Activated T-helper 2 cell treated with anti-CD3 and anti-CD28 coated beads, Interferon-gamma antibody, Interleukin-2, Interleukin-4, amounts not matched to agents 10 μg/mL and 5 μg/mL and 100 μg/mL, durations not matched to agents 14 hours and 24 hours and 36 hours (primary cell): ENCODE measurements at regions not wholly inside any gene's neighbourhood (a gene's known extent, or its start where the extent isn't known, plus 50 kb on each side); places are given as distances from the start of the nearest gene placed in this dataset.
"Not testable (repeated sequence)": the region's sequence is repeated elsewhere in the genome, so short reads cannot be mapped to it uniquely, and the experiment has no call there.

Experiments used
- DNase-seq: peaks from one replicate; pipeline ENCODE4 v3.0.0; 2021; ENCODE audit warnings: low spot score
- H3K27ac Mint-ChIP-seq: one replicate; pipeline ENCODE4 v1.8.0; 2021; ENCODE audit warnings: mixed read lengths
- H3K27me3 Mint-ChIP-seq: one replicate; pipeline ENCODE4 v1.8.0; 2021; ENCODE audit warnings: low read depth, mixed read lengths
- H3K36me3 Mint-ChIP-seq: one replicate; pipeline ENCODE4 v1.8.0; 2021; ENCODE audit warnings: low read depth, mixed read lengths
- H3K4me1 Mint-ChIP-seq: one replicate; pipeline ENCODE4 v1.8.0; 2021; ENCODE audit warnings: low read depth, mixed read lengths
- H3K4me3 Mint-ChIP-seq: one replicate; pipeline ENCODE4 v1.8.0; 2021; ENCODE audit warnings: low read depth, mild to moderate bottlenecking, moderate library complexity, mixed read lengths
- H3K9me3 Mint-ChIP-seq: one replicate; pipeline ENCODE4 v1.8.0; 2021; ENCODE audit warnings: mixed read lengths
- intact Hi-C: fragments of 100-400 bp; cut with micrococcal nuclease; formaldehyde crosslinking; loops from one replicate; pipeline ENCODE4 v1.15.1; 2023

DNA sequence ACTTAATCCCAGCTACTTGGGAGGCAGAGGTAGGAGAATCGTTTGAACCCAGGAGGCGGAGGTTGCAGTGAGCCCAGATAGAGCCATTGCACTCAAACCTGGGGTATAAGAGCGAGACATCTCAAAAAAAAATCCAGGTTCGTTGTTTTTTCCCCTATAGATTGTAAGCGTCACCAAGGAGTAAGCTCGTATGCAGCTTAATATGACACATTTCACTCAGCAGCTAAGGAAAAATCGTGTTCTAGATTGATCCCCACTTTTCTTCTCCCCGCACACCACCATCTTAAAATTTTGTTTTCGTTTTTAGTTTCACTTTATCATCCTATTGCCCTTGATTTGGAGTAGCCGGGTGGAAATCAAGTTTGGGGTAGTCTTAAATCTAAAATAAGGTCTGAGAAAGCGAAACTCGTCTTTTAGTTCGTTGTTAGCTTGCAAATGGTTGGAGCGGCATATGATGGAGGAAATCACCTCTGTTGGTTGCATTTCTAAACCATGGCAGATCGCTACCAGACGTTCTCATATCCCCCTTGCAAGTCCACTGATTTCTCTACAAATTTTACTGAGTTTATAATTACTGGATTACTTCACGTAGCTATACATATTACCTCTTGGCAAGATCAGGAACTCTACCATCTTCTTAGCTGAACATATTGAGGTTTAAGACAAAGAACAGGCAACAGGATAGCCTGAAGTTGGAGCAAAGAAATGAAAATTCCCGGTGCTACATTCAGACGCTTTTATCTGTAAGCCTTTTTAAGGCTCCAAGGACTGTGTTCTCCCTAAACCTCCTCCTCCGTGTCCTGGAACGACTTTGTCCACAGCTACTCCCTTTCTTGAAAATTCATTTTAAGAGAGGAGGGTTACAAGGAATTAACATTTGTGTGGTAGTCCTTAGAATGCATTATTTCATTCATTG is 91.1 kb upstream of the BTN3A2 start:
- peak; percentile 36 for DNase-seq
- Mint-ChIP-seq H3K27ac (no peak overlapping the region), H3K36me3 (no peaks in the 10 kb centered on the region), H3K4me3 (no peak overlapping the region), H3K4me1 (peaks cover 37% of the 10 kb centered on the region), H3K9me3 (no peaks in the 10 kb centered on the region), H3K27me3 (no peaks in the 10 kb centered on the region)
- intact Hi-C loops: loop anchor here (1.0 to 10.0 kb wide), 3 partner anchors 11 to 1621 kb away; a partner anchor contains a TSS

DNA sequence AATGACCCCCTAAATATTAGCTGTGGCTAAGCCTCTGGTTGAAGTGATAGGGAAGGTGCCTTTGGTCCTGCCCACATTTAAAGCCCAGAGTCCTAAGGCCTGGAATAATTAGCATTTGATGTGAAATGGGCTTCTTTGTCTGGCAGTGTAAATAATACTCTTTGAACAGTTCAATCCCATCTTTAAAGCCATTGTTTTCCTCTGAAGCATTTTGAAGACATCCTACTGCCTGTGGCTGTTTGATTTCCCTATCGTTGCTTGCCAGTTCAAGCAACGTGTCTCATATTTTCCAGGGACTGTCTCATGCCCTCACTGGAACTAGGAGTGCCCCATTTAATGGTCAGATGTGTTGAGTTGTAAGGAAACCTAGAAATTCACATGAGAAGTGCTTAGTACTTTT is 89.3 kb upstream of the BTN3A2 start:
- Mint-ChIP-seq H3K27me3 (no peaks in the 10 kb centered on the region), H3K4me1 (peaks cover 21% of the 10 kb centered on the region), H3K27ac (no peak overlapping the region), H3K36me3 (peaks cover 2% of the 10 kb centered on the region), H3K4me3 (no peak overlapping the region), H3K9me3 (no peaks in the 10 kb centered on the region)
- intact Hi-C loops: loop anchor here (10.0 kb wide), 1 partner anchor 1619 kb away; a partner anchor contains a TSS
- no peak for DNase-seq

DNA sequence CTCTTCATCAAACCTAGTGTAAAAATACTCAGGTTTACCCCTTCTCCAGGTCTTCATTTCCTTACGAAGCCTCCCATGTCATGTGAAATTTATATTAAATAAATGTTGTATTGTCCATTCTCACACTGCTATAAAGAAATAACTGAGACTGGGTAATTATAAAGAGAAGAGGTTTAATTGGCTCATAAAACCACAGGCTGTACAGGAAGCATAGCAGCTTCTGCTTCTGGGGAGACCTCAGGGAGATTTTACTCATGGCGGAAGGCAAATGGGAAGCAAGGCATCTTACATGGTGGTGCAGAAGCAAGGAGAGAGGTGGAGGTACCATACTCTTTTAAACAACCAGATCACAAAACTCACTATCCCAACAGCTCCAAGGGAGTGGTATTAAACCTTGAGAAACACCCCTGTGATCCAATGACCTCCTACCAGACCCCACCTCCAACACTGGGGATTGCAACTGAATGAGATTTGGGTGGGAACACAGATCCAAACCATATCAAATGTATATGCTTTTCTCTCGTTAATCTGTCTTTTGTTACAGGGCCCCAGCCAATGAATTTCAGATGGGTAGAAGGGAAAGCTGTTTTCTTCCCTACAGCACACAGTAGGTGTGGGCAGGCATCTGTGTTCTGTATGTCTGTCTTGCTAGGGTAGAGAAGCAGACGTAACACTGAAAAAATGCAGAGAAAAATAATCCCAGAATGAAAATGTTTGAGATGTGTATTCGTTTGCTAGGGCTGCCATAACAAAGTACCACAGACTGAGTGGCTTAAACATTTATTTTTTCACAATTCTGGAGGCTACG is 88.0 kb upstream of the BTN3A2 start:
- intact Hi-C loops: loop anchor here (10.0 kb wide), 1 partner anchor 1618 kb away; a partner anchor contains a TSS
- H3K9me3 Mint-ChIP-seq: no peaks in the 10 kb centered on the region
- no peaks in the 10 kb centered on the region for H3K27me3 Mint-ChIP-seq
- H3K27ac Mint-ChIP-seq: no peak overlapping the region
- peaks cover 20% of the 10 kb centered on the region for H3K4me1 Mint-ChIP-seq
- no peak for DNase-seq
- H3K36me3 Mint-ChIP-seq: peaks cover 8% of the 10 kb centered on the region
- no peak overlapping the region for H3K4me3 Mint-ChIP-seq

DNA sequence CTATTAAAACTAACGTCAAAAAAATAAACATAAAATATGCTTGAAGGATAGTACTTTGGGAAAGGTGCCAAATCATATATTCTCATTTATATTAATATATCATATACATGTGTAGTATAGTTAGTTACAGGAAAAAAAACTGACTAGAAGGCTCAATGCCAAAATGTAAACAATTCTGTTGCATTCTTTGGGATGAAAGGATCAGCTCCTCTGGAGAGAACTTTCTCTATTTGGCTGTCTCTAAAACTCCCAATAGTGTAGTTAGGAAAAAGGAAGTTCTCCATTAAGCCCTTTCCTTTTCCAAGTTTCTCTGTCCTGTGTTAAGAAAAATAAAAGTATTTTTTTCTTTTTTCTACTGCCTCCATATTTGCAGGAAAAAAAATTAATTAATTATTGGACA is 86.5 kb upstream of the BTN3A2 start:
- H3K9me3 Mint-ChIP-seq: no peaks in the 10 kb centered on the region
- intact Hi-C loops: loop anchor here (10.0 kb wide), 1 partner anchor 1616 kb away; a partner anchor contains a TSS
- peaks cover 28% of the 10 kb centered on the region for H3K4me1 Mint-ChIP-seq
- H3K4me3 Mint-ChIP-seq: no peak overlapping the region
- no peak overlapping the region for H3K27ac Mint-ChIP-seq
- no peak for DNase-seq
- no peaks in the 10 kb centered on the region for H3K27me3 Mint-ChIP-seq
- peaks cover 8% of the 10 kb centered on the region for H3K36me3 Mint-ChIP-seq

DNA sequence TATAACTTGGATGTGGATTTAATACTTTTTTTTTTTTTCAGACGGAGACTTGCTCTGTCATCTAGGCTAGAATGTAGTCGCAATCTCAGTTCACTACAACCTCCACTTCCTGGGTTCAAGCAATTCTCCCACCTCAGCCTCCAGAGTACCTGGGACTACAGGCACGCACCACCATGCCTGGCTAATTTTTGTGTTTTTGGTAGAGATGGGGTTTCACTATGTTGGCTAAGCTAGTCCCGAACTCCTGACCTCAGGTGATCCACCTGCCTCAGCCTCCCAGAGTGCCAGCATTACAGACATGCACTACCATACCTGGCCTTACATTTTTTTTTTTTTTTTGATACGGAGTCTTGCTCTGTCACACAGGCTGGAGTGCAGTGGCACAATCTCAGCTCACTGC is 85.6 kb upstream of the BTN3A2 start:
- not testable (repeated sequence) for H3K9me3 Mint-ChIP-seq, H3K4me3 Mint-ChIP-seq, H3K27me3 Mint-ChIP-seq, DNase-seq, H3K36me3 Mint-ChIP-seq, H3K27ac Mint-ChIP-seq
- intact Hi-C loops: loop anchor here (10.0 kb wide), 1 partner anchor 1615 kb away; a partner anchor contains a TSS
- peaks cover 29% of the 10 kb centered on the region for H3K4me1 Mint-ChIP-seq

DNA sequence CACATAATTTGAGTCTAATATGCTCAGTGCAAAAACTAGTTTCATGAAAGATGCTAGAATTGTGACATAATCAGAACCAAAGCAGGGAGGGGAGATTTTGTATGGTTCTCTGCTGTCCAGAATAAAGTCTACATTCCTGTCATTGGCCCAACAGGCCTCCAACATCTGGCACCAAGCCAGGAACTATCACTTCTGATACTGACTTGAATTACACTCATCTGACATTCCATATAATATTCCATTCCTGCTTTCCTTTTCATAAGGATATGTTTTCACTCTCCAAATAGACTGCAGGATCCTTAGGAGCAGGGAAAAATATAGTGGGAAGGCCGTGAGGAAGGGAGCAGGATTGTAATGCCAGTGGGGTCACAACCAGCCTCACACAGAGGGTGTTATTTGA is 84.6 kb upstream of the BTN3A2 start:
- no peak for DNase-seq
- intact Hi-C loops: loop anchor here (10.0 kb wide), 1 partner anchor 106 kb away; no protein-coding TSS in a partner anchor
- H3K9me3 Mint-ChIP-seq: no peaks in the 10 kb centered on the region
- H3K36me3 Mint-ChIP-seq: peaks cover 8% of the 10 kb centered on the region
- H3K27me3 Mint-ChIP-seq: no peaks in the 10 kb centered on the region
- H3K4me1 Mint-ChIP-seq: peaks cover 34% of the 10 kb centered on the region
- no peak overlapping the region for H3K27ac Mint-ChIP-seq
- no peak overlapping the region for H3K4me3 Mint-ChIP-seq

DNA sequence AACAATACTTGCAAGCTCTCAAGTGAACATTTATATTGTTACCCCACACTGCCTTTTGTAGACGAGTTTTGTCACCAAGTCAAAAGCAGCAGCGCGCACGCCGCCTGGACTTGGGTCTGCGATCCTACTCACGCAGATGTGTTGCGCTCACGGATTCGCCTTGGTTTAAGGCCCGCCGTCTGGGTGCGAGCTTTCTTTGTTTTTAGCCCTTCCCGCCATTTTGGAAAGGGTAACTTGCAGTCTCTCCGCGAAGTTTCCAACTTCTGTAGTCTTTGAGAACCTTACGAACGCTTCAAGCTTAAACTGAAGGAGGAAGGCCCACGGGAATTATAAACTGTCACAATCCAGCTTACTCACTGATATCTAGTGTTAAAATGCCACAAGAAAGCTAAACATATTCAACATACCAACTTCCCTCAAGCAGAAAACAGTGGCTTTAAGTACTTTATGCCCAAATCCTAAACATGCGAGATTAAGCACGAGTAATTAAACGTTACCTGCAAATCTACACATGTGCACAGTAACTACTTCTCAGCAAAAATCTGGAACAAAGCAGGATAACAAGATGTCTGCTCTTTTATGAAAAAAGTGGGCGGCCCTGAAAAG is 80.4 kb upstream of the BTN3A2 start:
- DNase-seq: peak; percentile 47
- peak overlapping the region; percentile 88 for H3K4me3 Mint-ChIP-seq
- H3K36me3 Mint-ChIP-seq: peaks cover 13% of the 10 kb centered on the region
- H3K4me1 Mint-ChIP-seq: peaks cover 33% of the 10 kb centered on the region
- H3K9me3 Mint-ChIP-seq: peaks cover 9% of the 10 kb centered on the region
- intact Hi-C loops: loop anchor here (1.0 to 10.0 kb wide), 7 partner anchors 11 to 1473 kb away; a partner anchor contains a TSS
- H3K27me3 Mint-ChIP-seq: peaks cover 2% of the 10 kb centered on the region
- H3K27ac Mint-ChIP-seq: peak overlapping the region; percentile 95

DNA sequence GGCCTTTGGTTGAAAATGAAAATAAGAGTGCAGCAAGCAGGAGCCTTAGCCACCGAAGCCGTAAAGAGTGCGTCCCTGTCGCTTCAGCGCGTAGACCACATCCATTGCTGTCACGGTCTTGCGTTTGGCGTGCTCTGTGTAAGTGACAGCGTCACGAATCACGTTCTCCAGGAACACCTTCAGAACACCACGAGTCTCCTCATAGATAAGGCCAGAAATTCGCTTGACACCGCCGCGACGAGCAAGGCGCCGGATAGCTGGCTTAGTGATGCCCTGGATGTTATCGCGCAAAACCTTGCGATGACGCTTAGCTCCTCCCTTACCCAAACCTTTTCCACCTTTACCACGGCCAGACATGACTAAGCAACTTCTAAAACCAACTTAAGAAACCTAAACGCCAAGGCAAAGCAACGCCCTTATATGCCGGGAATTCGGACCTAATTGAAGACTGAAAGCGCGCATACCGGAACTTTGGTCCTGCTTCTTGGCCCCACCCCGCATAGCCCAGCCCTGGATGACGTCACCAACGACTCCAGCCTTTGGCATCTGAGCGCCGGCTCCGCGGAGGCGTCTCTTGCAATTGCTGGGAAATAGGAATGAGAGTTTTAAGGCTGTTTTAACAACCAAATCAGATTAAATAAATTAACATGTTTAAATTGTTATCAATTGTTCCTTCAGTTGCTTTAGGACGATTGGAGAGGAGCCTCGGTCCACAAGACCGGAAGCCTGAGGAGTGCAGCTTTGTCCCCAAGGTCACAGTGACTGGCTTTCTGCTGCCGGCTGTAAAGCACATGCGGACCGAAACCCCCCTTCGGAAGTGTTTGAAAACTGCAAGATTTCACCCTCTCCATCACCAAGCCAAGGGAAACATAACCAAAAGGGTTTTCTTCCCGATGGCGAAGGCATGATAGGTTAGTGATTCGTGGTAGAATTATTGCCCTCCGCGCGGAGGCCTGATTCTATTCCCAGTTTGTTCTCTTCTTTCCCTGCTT is 79.6 kb upstream of the BTN3A2 start:
- H3K4me3 Mint-ChIP-seq: peak overlapping the region; percentile 88
- peak; percentile 95 for DNase-seq
- peaks cover 2% of the 10 kb centered on the region for H3K27me3 Mint-ChIP-seq
- peaks cover 13% of the 10 kb centered on the region for H3K36me3 Mint-ChIP-seq
- intact Hi-C loops: loop anchor here (1.0 to 10.0 kb wide), 7 partner anchors 12 to 1472 kb away; a partner anchor contains a TSS
- H3K4me1 Mint-ChIP-seq: peaks cover 33% of the 10 kb centered on the region
- peaks cover 9% of the 10 kb centered on the region for H3K9me3 Mint-ChIP-seq
- H3K27ac Mint-ChIP-seq: peak overlapping the region; percentile 95

DNA sequence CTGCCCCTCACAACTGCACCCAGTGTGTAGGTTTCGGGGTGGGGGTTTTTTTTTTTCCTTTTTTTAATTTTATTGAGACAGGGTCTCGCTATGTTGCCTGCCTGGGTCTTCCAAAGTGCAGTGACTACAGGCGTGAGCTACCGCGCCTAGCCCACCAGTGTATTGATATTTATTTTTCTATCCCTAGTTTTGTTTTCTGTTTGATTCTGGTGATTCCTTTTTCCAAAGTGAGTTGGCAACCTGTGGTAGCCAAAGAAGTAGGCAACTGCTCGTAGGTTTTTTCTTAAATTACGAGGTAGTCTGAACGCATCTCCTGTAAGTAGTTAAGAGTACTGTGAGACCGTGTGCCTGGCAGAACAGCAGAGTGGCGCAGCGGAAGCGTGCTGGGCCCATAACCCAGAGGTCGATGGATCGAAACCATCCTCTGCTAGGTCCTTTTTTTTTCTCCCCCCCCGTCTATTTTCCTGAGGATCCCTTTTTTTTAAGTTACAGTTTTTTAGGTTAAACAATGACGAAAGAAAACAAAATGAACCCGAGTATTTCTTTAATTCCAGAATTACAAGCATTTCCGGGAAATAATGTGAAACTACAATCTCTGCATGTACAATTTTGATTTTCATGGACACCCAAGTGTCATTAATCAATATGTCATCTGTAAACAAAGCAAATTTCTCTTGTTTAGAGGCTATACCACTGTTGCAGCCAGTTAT is 78.7 kb upstream of the BTN3A2 start:
- H3K9me3 Mint-ChIP-seq: peaks cover 9% of the 10 kb centered on the region
- H3K27ac Mint-ChIP-seq: peak overlapping the region; percentile 95
- peaks cover 2% of the 10 kb centered on the region for H3K27me3 Mint-ChIP-seq
- H3K4me3 Mint-ChIP-seq: peak overlapping the region; percentile 88
- peaks cover 25% of the 10 kb centered on the region for H3K4me1 Mint-ChIP-seq
- peak; percentile 72 for DNase-seq
- intact Hi-C loops: loop anchor here (5.0 to 10.0 kb wide), 2 partner anchors 112 to 1471 kb away; no protein-coding TSS in a partner anchor
- peaks cover 6% of the 10 kb centered on the region for H3K36me3 Mint-ChIP-seq

DNA sequence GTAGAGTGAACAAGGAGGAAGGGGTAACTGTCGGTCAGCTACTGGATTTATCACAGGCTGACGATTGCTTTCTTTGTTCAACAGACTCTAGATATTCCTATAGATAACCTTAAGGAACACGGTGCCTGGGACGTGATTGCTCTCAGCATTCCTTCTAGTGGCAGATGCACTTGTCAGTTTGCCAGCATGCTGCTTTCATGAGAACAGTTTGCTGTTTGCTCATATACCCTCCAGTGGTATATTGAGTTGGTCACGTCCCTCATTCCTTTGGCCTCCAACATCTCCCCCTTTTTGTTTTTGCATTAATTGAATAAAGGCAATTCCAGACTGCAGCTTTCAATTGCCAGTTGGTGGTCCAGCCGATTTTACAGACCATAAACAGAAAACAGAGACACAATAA is 76.8 kb upstream of the BTN3A2 start:
- intact Hi-C loops: loop anchor here (5.0 to 10.0 kb wide), 2 partner anchors 113 to 1469 kb away; no protein-coding TSS in a partner anchor
- Mint-ChIP-seq H3K27ac (no peak overlapping the region), H3K4me3 (no peak overlapping the region), H3K27me3 (peaks cover 2% of the 10 kb centered on the region), H3K4me1 (peaks cover 18% of the 10 kb centered on the region), H3K9me3 (peaks cover 9% of the 10 kb centered on the region), H3K36me3 (peaks cover 5% of the 10 kb centered on the region)
- no peak for DNase-seq

DNA sequence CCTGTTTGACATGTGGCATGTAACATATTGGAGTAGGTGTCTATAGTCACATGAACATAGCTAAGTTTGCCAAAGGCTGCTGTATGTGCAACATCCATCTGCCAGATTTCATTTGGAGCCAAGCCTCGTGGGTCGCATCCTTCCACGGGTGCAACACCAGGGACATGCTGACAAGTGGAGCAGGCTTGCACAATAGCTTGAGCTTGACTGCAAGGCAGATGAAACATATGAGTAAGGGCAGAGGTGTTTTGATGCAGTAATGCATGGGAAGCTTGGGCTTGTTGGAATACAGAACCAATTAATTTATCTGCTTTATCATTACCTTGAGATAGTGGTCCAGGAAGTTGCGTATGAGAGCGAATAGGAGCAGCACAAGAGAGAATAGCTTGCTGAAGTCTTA is 74.1 kb upstream of the BTN3A2 start:
- no peak for DNase-seq
- no peak overlapping the region for H3K27ac Mint-ChIP-seq
- intact Hi-C loops: no loop called here
- peaks cover 12% of the 10 kb centered on the region for H3K4me1 Mint-ChIP-seq
- peaks cover 2% of the 10 kb centered on the region for H3K27me3 Mint-ChIP-seq
- no peak overlapping the region for H3K4me3 Mint-ChIP-seq
- peaks cover 9% of the 10 kb centered on the region for H3K9me3 Mint-ChIP-seq
- H3K36me3 Mint-ChIP-seq: peaks cover 5% of the 10 kb centered on the region
